ENCODE measurements at regions not wholly inside any gene's neighbourhood (a gene's known extent, or its start where the extent isn't known, plus 50 kb on each side); places are given as distances from the start of the nearest gene placed in this dataset.

DNA sequence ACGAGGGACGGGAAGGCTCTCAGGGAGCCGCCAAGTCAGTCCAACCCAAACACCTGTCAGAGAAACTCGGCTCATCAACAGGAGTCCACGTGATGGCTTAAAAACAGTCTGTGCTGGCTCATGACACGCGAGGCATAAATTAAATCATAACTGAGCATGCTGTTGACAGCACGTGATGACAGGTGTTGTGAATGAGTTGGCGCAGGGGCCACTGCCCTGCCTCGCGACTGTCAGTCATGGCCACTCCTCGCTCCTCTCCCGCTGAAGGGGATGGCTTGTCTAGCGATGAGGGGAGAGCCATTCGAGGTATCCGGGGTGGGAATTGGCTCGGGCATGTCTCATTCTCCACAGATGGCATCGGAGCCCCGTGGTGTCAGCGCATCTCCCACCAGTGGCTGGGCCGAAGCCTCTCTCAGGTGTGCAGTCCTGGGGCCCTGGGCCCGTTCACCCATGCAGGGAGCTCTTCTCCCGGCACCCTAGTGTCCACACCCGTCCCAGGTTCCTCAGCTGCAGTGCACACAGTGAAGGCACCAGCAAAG is 313.3 kb downstream of the BMP7 start:
- DNase-seq (ENCODE audit: low spot score), result no peak
- FAIRE-seq, result no peak

GRCh38 chr20:56954797-56955196 is 311.6 kb downstream of the BMP7 start:
- FAIRE-seq, result peak; percentile 52
- DNase-seq (ENCODE audit: low spot score), result no peak

DNA sequence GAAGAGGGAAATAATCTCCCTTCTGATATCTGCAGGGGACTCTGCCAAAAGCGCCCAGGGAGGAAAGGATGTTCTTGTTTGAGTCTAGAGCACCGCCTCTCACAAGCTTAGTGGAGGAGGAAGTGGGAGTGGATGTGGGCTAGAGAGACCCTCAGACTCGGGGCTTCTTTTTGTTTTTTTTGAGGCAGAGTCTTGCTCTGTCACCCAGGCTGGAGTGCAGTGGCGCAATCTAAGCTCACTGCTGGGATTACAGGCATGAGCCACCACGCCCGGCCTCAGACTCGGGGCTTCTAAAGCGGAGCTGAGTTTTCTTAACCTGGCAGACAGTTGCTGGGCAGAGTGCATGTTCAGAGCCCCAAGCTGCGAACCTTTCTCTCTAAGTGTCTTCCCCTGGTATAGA is 310.8 kb downstream of the BMP7 start:
- DNase-seq (ENCODE audit: low spot score) (no peak), FAIRE-seq (no peak)

- DNase-seq (ENCODE audit: low spot score) (no peak), FAIRE-seq (no peak)
Measured at GRCh38 chr20:56956534-56956933, 309.9 kb downstream of the BMP7 start.

DNA sequence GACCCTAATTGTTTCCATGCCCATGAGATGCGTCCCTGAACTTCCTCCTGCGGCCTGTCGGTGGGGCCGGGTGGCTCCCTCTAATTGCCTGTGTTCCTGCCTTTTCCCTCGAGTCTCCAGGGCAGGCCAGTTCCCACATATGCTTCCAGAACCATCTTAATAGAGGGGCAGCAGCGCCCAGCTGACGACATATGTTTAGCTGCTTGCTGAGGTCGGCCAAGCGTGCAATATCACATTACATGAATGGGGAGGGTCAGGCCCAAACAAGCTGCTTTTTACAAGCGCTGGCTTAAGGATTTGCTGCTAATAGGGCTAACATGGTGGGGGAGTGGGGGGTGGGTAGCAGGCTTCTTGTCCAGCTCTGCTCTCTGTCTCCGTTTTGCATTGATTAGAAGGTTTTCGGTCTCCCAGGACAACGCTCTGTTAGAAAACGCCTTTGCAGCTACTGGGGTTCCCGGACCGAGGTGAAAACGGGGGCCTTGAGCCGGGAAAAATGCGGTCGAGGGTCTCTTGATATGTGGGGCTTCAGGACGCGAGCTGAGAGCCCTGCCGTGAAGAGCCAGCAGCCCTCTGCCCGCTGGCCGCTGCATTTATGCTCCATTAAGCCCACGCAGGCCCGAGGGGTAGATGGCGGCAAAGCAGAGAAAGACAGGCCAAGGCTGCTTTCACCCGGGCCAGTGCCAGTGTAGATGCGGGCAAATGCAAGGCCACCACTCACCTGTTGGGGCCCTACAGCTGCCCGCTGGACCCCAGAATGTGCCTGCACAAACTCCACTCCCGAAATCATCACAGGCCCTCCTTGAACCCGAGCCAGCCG is 308.5 kb downstream of the BMP7 start:
- no peak for DNase-seq (ENCODE audit: low spot score)
- FAIRE-seq, result no peak

GRCh38 chr20:56964901-56965300 is 301.5 kb downstream of the BMP7 start:
- FAIRE-seq (no peak), DNase-seq (ENCODE audit: low spot score) (no peak)

DNA sequence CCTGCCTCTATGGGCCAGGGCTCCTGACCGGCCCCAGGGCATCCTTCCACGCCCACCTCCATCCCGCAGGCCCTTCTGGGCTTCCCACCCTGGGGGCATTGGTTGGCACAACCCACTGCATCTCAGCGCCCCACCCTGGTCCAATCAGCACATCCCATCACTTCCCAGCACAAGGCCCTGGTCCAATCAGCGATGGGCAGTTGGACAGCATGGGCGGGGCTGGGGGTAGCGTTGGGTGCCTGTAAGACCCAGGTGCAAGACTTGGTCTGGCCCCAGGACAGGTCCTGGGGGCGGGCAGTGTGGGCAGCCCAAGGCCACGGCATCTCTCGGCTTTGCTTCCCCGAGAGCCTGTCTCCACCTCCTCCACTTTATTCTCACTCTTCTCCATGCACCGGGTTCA is 298.5 kb downstream of the BMP7 start:
- FAIRE-seq (no peak), DNase-seq (ENCODE audit: low spot score) (no peak)

DNA sequence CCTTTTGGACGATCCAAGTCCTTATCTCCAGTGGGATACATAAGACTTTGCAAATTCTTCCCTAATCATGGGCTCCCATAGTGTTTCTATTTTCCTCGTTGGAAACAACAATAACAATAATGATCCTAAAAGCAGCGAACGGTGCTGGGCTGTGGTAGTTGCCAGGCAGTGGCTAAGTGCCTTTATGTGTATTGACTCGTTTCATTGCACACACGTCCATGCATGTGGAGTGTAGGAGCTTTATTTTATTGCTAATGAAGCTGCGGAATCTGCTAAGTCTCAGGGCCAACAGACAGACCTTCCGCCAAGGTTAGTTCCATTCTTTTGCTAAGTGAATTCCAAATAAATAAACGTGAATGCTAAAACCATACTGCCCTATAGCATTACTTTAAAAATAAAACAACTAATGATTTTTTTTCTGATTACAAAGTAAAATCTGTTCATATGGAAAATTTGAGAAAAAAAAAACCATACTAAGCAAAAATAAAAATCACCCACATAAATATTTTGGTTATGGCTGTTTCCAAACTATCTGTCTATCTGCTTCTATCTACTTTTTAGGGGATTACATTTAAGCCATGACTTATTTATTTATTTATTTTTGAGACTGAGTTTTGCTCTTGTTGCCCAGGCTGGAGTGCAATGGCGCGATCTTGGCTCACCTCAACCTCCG is 297.9 kb downstream of the BMP7 start:
- DNase-seq (ENCODE audit: low spot score) (no peak), FAIRE-seq (no peak)

GRCh38 chr20:56974499-56975250 is 291.8 kb downstream of the BMP7 start:
- DNase-seq (ENCODE audit: low spot score) (peak; percentile 74), FAIRE-seq (peak; percentile 94)

DNA sequence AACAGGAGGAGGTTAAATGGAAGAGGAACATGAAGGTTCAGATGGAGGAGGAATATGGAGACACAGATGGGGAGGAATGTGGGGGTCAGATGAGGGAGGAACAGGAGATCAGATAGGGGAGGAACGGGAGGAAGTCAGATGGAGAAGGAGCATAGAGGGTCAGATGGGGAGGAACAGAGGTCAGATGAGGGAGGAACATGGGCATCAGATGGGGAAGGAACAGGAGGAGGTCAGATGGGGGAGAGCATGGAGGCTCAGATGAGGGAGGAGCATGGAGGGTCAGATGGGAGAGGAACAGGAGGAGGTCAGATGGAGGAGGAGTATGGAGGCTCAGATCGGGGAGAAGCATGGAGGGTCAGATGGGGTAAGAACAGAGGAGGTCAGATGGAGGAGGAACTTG is 290.6 kb downstream of the BMP7 start:
- FAIRE-seq (no peak), DNase-seq (ENCODE audit: low spot score) (no peak)

DNA sequence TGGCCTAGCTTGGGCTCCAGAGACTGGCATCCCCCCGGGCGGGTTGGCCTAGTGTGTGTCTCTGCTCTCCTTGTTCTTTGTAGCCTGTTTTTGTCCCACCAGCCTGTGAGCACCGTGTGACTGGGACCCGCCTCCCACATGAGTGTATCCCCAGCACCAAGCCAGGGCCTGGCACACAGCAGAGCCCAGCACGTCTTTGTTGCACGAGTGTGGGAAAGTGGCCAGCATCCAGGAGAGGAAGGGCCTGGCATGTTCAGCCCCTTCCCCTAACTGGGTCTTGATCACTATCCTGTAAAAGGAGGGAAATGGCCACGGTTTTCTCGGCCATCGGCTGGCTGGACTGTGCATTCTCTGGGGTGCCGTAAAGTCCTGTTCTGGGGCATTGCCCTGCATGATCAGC is 290.1 kb downstream of the BMP7 start:
- DNase-seq (ENCODE audit: low spot score) (no peak), FAIRE-seq (peak; percentile 20)

DNA sequence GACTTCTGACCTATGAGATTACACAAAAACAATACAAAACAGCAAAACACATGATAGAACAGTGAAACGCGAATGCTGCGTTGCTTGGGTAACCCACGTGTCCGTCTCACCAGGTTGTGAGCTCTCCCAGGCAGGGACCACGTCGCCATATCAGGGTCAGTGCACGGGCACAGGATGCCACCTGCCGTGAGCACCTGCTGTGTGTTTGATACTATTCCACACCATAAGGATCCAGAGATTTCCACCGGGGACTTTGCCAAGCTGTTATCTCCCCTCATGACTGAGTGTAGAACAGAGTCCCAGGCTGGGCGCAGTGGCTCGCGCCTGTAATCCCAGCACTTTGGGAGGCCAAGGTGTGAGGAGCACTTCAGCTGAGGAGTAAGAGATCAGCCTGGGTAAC is 288.0 kb downstream of the BMP7 start:
- no peak for DNase-seq (ENCODE audit: low spot score)
- FAIRE-seq, result peak; percentile 73

DNA sequence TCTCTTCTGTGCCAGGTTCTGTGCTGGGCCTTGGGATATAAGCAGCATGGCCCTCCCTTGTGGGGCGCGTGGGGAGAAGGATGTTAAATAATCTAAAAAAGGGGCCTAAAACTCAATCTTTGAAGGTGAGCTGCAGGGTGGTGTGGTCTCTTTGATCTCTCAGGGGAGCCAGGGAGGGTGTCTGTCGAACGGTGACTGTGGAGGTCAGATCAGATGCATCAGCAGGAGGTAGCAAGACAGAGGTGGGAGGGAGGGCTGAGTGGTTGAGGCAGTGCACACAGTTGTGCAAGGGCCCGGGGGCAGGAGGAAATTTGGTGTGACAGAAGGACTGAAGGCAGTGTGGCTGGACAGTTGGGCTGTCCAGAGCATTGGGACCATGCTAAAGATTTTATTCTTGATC is 287.3 kb downstream of the BMP7 start:
- FAIRE-seq (peak; percentile 35), DNase-seq (ENCODE audit: low spot score) (no peak)

DNA sequence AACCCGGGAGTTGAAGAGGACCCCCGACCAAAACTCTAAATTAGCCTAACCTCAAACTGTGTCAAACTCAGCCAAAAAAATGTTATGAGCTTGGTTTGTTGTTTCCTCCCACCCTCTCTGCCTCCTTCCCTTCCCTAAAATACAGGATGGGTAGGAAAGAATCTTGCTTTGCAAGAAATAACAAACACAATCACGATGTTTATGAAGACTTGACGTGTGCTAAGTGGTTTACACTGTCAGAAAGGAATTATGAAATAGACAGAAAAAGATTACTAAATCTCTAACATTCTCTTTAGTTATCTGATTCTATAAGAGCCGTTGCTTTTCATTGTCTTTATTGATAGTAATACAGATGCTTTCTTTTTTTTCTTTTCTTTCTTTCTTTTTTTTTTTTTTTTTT is 285.1 kb downstream of the BMP7 start:
- DNase-seq (ENCODE audit: low spot score), result no peak
- FAIRE-seq, result no peak

- FAIRE-seq (peak; percentile 82), DNase-seq (ENCODE audit: low spot score) (no peak)
Measured at GRCh38 chr20:56983813-56984212, 282.6 kb downstream of the BMP7 start.

GRCh38 chr20:56985066-56985685 is 281.3 kb downstream of the BMP7 start:
- DNase-seq (ENCODE audit: low spot score) (peak; percentile 72), FAIRE-seq (no peak)

DNA sequence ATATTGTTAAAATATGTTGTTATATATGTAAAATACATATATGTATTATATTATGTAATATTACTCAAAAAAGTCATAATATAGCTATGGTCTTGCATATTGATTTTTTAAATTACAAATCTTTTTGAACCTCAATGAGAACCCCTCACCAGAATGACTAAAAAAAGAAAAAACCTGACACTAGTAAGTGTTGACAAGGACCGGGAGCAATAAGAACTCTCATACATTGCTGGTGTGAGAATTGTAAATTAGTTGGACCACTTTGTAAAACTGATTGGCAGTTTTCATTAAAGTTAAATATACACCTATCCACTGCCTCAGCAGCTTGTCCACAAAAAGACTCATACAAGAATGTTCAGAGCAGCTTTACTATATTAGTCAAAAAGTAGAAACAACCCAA is 280.0 kb downstream of the BMP7 start:
- DNase-seq (ENCODE audit: low spot score) (no peak), FAIRE-seq (no peak)

- FAIRE-seq, result no peak
- DNase-seq (ENCODE audit: low spot score), result peak; percentile 46
Measured at GRCh38 chr20:56986931-56987720, 279.3 kb downstream of the BMP7 start.

DNA sequence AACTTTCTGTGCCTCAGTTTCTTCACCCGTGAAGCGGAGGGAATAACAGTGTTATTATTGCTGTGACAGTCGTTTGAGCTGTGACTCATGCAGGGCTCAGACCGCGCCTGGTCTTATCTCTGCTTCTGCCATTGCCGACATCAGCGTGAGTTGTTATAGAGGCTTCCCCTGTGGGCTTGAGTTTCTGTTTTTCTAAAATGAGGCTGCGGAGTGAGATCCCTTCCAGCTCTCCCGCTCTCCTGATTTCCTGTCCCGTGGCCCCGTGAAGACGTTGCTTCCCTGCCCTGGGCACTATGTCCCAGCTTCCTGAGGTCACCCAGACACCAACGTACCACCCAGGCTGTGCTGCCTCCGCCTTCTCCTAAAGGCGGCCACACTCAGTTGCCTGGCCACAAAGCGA is 278.5 kb downstream of the BMP7 start:
- DNase-seq (ENCODE audit: low spot score) (peak; percentile 66), FAIRE-seq (peak; percentile 5)

- no peak for FAIRE-seq
Measured at GRCh38 chr20:56988446-56988845, 278.0 kb downstream of the BMP7 start.

GRCh38 chr20:56989516-56989915 is 276.9 kb downstream of the BMP7 start:
- FAIRE-seq (peak; percentile 40), DNase-seq (ENCODE audit: low spot score) (no peak)

More at GRCh38 chr20:56988446-56988845, 278.0 kb downstream of the BMP7 start:
- DNase-seq (ENCODE audit: low spot score), result no peak
